ENCODE measurements at regions not wholly inside any gene's neighbourhood (a gene's known extent, or its start where the extent isn't known, plus 50 kb on each side); places are given as distances from the start of the nearest gene placed in this dataset.
"Not testable (repeated sequence)": the region's sequence is repeated elsewhere in the genome, so short reads cannot be mapped to it uniquely, and the experiment has no call there.

DNA sequence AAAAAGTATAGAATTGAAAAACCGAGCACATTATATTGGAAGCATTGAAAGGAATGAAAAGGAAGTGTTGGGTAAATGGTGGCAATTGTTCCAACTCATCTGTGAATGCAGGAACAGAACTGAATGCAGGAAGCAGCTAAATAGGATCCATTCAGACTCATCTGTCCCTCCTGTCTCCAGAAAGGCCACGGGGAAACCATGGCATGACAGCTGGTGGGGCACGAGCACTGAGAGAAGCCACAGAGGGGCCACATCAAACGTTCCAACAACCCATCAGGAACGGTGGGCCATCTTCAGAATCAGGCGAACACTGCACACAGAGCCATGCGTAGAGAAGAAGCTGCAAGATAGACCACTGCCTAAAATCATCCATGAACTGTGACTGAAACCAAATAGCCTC, 138.5 kb upstream of the SLC35G4 start:
- Histone ChIP-seq H3K4me2 (0 out of 2 replicates have a peak overlapping the region, but pooled peaks have one; percentile 17), H4K20me1 (no peaks in the 10 kb centered on the region), H3K4me1 (peaks cover 5% of the 10 kb centered on the region), H3K36me3 (no peaks in the 10 kb centered on the region), H3K27me3 (no peaks in the 10 kb centered on the region), H3K27ac (no peak overlapping the region), H3K9me3 (no peaks in the 10 kb centered on the region), H3K4me3 (no peak overlapping the region), H3K9ac (no peak overlapping the region)
- TF ChIP-seq Cebpa-rat (IDR thresholded peaks at IDR 0.05): no peak

DNA sequence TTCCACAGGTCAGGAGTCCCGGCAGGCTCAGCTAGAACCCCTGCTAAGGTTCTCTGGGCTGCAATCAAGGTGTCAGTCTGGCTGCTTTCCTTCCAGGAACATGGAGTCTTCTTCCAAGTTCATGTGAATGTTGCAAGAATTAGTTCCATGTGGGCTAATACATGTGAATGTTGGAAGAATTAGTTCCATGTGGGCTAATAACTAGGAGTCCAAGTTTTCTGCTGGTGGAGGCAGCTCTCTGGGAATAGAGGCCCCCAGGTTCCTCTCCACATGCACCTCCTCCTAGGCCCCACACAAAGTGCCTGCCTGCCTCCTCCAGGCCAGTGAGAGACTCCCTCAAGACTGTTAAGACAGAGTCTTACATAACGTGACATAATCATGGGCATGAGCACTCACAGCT, 140.8 kb upstream of the SLC35G4 start:
- no peaks in the 10 kb centered on the region for H4K20me1 ChIP-seq
- no peaks in the 10 kb centered on the region for H3K36me3 ChIP-seq
- H3K27ac ChIP-seq: no peak overlapping the region
- no peak overlapping the region for H3K4me2 ChIP-seq
- no peak for TF ChIP-seq Cebpa-rat (IDR thresholded peaks at IDR 0.05)
- H3K9ac ChIP-seq: no peak overlapping the region
- H3K9me3 ChIP-seq: no peaks in the 10 kb centered on the region
- no peak overlapping the region for H3K4me3 ChIP-seq
- H3K27me3 ChIP-seq: no peaks in the 10 kb centered on the region
- peaks cover 5% of the 10 kb centered on the region for H3K4me1 ChIP-seq

DNA sequence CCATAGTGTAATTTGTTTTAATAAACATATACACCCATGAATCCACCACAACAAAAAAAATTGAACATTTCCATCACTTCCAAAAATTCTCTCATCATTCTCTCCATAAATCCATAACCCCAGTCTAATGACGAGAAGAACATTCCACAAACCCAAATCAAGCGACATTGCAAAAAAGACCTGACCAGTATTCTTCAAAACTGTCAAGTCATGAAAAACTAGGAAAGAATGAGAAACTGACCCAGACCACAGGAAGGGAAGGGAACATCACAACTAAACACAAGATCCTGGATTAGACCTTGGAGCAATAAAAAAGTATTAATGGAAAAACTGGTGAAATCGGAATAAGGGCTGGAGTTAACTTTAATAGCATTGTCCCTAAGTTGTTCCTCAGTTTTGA, 141.3 kb upstream of the SLC35G4 start:
- Histone ChIP-seq H3K4me2 (no peak overlapping the region), H3K4me3 (no peak overlapping the region), H3K9me3 (no peaks in the 10 kb centered on the region), H4K20me1 (no peaks in the 10 kb centered on the region), H3K27ac (no peak overlapping the region), H3K4me1 (peaks cover 5% of the 10 kb centered on the region), H3K9ac (no peak overlapping the region), H3K27me3 (no peaks in the 10 kb centered on the region), H3K36me3 (no peaks in the 10 kb centered on the region)
- TF ChIP-seq Cebpa-rat (IDR thresholded peaks at IDR 0.05): no peak

DNA sequence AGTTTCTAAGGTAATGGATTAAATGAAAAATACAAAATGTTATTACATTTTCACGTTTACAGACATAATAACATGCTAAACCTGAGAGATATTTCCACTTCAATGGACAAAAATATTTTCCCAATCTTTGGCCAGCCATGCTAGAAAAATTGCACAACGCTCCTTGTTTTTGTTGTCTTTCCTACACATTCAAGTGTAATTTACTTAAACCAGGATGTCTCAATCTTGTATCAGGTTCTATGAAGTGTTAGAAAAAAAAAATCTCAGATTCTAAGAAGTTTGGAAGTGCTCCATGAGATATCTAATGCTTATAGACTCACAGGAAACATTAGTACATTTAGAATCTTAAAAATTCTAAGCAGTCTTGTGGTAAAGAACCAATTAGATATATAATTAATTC, 141.8 kb upstream of the SLC35G4 start:
- Histone ChIP-seq H3K4me2 (no peak overlapping the region), H3K27me3 (no peaks in the 10 kb centered on the region), H3K9ac (no peak overlapping the region), H4K20me1 (no peaks in the 10 kb centered on the region), H3K9me3 (no peaks in the 10 kb centered on the region), H3K36me3 (no peaks in the 10 kb centered on the region), H3K4me1 (peaks cover 5% of the 10 kb centered on the region), H3K4me3 (no peak overlapping the region), H3K27ac (no peak overlapping the region)
- TF ChIP-seq Cebpa-rat (IDR thresholded peaks at IDR 0.05): no peak

DNA sequence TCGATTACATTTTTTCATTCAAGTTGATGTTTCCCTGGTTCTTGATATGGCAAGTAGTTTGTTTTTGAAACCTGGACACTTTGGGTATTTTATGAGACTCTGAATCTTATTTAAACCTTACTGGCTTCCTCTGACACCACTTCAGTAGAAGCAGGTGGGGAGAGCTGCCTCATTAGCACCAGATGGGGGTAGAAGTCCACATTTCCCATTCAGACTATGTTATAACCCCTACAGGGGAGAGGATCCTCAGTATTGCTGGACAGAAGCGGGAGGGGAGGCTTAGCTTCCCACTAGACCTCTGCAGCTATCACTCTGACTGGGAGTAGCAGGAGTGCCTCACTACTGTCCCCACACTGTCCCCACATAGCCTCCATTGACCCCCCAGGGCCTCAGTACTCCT, 145.3 kb upstream of the SLC35G4 start:
- Histone ChIP-seq H3K36me3 (no peaks in the 10 kb centered on the region), H3K4me2 (no peak overlapping the region), H3K9me3 (no peaks in the 10 kb centered on the region), H3K9ac (no peak overlapping the region), H3K27ac (no peak overlapping the region), H3K4me1 (no peaks in the 10 kb centered on the region), H3K27me3 (no peaks in the 10 kb centered on the region), H4K20me1 (no peaks in the 10 kb centered on the region), H3K4me3 (no peak overlapping the region)
- no peak for TF ChIP-seq Cebpa-rat (IDR thresholded peaks at IDR 0.05)

DNA sequence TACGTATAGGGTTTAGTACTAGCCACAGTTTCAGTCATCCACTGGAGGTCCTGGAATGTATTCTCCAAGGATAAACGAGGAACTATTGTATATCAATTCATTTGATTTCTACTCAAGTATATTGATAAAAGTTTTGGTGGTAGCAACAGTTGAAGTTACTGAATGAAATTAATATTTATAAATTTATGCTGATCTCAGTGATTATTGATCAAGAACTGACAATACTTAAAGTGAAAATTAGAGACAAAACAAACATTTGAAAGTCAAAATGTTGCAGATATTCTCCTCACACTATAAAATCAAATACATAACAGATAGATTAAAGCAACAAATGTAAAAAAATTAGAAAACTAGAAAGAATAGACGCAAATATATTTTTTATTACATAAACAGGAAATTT, 150.9 kb upstream of the SLC35G4 start:
- H3K36me3 ChIP-seq: no peaks in the 10 kb centered on the region
- no peak for TF ChIP-seq Cebpa-rat (IDR thresholded peaks at IDR 0.05)
- H3K9ac ChIP-seq: no peak overlapping the region
- no peak overlapping the region for H3K27ac ChIP-seq
- no peaks in the 10 kb centered on the region for H4K20me1 ChIP-seq
- H3K4me2 ChIP-seq: no peak overlapping the region
- no peak overlapping the region for H3K4me3 ChIP-seq
- H3K27me3 ChIP-seq: no peaks in the 10 kb centered on the region
- H3K4me1 ChIP-seq: no peaks in the 10 kb centered on the region
- no peaks in the 10 kb centered on the region for H3K9me3 ChIP-seq

GRCh38 chr18:11457853-11458252, 151.5 kb upstream of the SLC35G4 start:
- not testable (repeated sequence) for H3K27me3 ChIP-seq, H3K4me1 ChIP-seq

DNA sequence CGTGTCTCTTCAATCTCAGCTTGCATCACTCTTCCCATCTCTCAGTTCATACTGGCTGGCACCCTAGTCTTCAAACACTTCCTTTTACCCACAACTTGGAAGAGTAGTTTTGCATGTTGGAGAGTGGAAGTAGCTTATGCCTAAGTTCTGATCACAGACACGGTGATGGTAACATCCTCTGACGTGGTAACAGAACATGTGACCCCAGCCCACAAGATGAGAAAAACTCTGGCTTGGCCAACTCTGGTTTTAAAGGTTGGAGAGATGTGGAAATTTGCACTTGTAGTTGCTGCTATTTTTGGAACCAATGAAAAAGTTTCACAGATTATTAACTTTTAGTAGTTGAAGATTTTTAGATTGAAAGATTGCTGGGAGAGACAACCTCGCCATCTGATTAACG, 155.4 kb upstream of the SLC35G4 start:
- no peak for TF ChIP-seq Cebpa-rat (IDR thresholded peaks at IDR 0.05)
- Histone ChIP-seq H3K27ac (no peak overlapping the region), H3K4me3 (no peak overlapping the region), H3K9ac (no peak overlapping the region), H3K9me3 (peaks cover under 1% of the 10 kb centered on the region; the same call in 1 of the 2 replicates), H3K4me2 (no peak overlapping the region), H3K27me3 (no peaks in the 10 kb centered on the region), H4K20me1 (no peaks in the 10 kb centered on the region), H3K4me1 (no peaks in the 10 kb centered on the region; the same call in 1 of the 2 replicates), H3K36me3 (no peaks in the 10 kb centered on the region)

More at GRCh38 chr18:11457853-11458252, 151.5 kb upstream of the SLC35G4 start:
- not testable (repeated sequence) for H3K9me3 ChIP-seq, H4K20me1 ChIP-seq, H3K4me2 ChIP-seq, H3K9ac ChIP-seq, H3K36me3 ChIP-seq, H3K27ac ChIP-seq, H3K4me3 ChIP-seq

GRCh38 chr18:11444169-11444568, 165.2 kb upstream of the SLC35G4 start:
- not testable (repeated sequence) for H3K9me3 ChIP-seq, H3K4me1 ChIP-seq, H4K20me1 ChIP-seq, H3K27ac ChIP-seq, H3K4me2 ChIP-seq, H3K9ac ChIP-seq, H3K27me3 ChIP-seq, H3K36me3 ChIP-seq, H3K4me3 ChIP-seq

DNA sequence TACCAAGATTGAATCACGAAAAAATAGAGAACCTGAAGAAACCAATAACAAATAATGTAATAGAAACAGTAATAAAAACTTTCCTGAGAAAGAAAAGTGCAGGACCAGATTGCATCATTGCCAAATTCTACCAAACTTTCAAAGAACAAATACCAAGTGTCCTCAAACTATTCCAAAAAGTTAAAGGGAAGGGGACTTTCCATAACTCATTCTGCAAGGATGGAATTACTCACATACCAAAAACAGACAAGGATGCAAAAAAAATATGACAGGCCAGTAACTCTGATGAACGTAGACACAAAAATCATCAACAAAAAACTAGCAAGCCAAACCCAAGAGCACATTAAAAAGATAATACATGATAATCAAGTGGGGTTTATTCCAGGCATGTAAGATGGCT, 172.3 kb upstream of the SLC35G4 start:
- H3K9ac ChIP-seq: no peak overlapping the region
- H3K4me3 ChIP-seq: no peak overlapping the region
- no peaks in the 10 kb centered on the region for H3K27me3 ChIP-seq
- no peaks in the 10 kb centered on the region for H3K4me1 ChIP-seq
- H4K20me1 ChIP-seq: no peaks in the 10 kb centered on the region
- no peak for TF ChIP-seq Cebpa-rat (IDR thresholded peaks at IDR 0.05)
- no peak overlapping the region for H3K27ac ChIP-seq
- H3K36me3 ChIP-seq: no peaks in the 10 kb centered on the region
- peaks cover 7% of the 10 kb centered on the region for H3K9me3 ChIP-seq
- H3K4me2 ChIP-seq: no peak overlapping the region

GRCh38 chr18:11432360-11432811, 177.0 kb upstream of the SLC35G4 start:
- no peaks in the 10 kb centered on the region for H4K20me1 ChIP-seq
- H3K4me1 ChIP-seq: no peaks in the 10 kb centered on the region
- peaks cover 16% of the 10 kb centered on the region for H3K9me3 ChIP-seq
- no peak for TF ChIP-seq Cebpa-rat (IDR thresholded peaks at IDR 0.05)
- H3K4me2 ChIP-seq: no peak overlapping the region
- no peaks in the 10 kb centered on the region for H3K27me3 ChIP-seq
- no peak overlapping the region for H3K9ac ChIP-seq
- no peaks in the 10 kb centered on the region for H3K36me3 ChIP-seq
- no peak overlapping the region for H3K4me3 ChIP-seq
- no peak overlapping the region for H3K27ac ChIP-seq
